ENCODE measurements at regions not wholly inside any gene's neighbourhood (a gene's known extent, or its start where the extent isn't known, plus 50 kb on each side); places are given as distances from the start of the nearest gene placed in this dataset.

GRCh38 chr4:163228648-163229047, 62.0 kb upstream of the NAF1 start:
- intact Hi-C loops (cut with micrococcal nuclease): no loop called here
- no peaks in the 10 kb centered on the region for H3K79me2 ChIP-seq (ENCODE audit: insufficient read depth, low read length)
- H3K36me3 ChIP-seq (ENCODE audit: control insufficient read depth in 1 of 2, insufficient read depth in 2 of 2, low read length in 2 of 2): no peaks in the 10 kb centered on the region
- CTCF ChIA-PET: no interaction called here
- no peak for DNase-seq (ENCODE audit: low read depth, low spot score)
- H3K9ac ChIP-seq (ENCODE audit: low read length): no peak overlapping the region
- H4K20me1 ChIP-seq (ENCODE audit: insufficient read depth): no peaks in the 10 kb centered on the region
- H3K27ac ChIP-seq (ENCODE audit: low read depth, low read length): no peak overlapping the region
- POLR2A ChIA-PET: no interaction called here
- RAD21 ChIA-PET (ENCODE audit: low non-redundant PET in 1 of 2, low total read pairs in 2 of 2, uncharacterized antibody in 2 of 2, unreplicated experiment in 2 of 2): no interaction called here
- H3K4me3 ChIP-seq (replicated peaks in 1 of 2; ENCODE audit: low read depth in 1 of 2, low read length in 2 of 2): no peak overlapping the region
- ATAC-seq: no peak
- no peak for TF ChIP-seq ATF3 (IDR thresholded peaks at IDR 0.05)
- no peak for TF ChIP-seq SIN3A (IDR thresholded peaks at IDR 0.05; ENCODE audit: low read depth)
- no peak for TF ChIP-seq EZH2 (IDR thresholded peaks at IDR 0.05)
- TF ChIP-seq EZH2phosphoT487 (IDR thresholded peaks at IDR 0.05; ENCODE audit: borderline replicate concordance): no peak
- no peak for TF ChIP-seq YY1 (IDR thresholded peaks at IDR 0.05; ENCODE audit: extremely low read depth, insufficient replicate concordance, low read depth, low read length)
- no peak for TF ChIP-seq SP1 (IDR thresholded peaks at IDR 0.05; ENCODE audit: low read depth)
- TF ChIP-seq MAX (IDR thresholded peaks at IDR 0.05): no peak
- TF ChIP-seq, protein P1, sequence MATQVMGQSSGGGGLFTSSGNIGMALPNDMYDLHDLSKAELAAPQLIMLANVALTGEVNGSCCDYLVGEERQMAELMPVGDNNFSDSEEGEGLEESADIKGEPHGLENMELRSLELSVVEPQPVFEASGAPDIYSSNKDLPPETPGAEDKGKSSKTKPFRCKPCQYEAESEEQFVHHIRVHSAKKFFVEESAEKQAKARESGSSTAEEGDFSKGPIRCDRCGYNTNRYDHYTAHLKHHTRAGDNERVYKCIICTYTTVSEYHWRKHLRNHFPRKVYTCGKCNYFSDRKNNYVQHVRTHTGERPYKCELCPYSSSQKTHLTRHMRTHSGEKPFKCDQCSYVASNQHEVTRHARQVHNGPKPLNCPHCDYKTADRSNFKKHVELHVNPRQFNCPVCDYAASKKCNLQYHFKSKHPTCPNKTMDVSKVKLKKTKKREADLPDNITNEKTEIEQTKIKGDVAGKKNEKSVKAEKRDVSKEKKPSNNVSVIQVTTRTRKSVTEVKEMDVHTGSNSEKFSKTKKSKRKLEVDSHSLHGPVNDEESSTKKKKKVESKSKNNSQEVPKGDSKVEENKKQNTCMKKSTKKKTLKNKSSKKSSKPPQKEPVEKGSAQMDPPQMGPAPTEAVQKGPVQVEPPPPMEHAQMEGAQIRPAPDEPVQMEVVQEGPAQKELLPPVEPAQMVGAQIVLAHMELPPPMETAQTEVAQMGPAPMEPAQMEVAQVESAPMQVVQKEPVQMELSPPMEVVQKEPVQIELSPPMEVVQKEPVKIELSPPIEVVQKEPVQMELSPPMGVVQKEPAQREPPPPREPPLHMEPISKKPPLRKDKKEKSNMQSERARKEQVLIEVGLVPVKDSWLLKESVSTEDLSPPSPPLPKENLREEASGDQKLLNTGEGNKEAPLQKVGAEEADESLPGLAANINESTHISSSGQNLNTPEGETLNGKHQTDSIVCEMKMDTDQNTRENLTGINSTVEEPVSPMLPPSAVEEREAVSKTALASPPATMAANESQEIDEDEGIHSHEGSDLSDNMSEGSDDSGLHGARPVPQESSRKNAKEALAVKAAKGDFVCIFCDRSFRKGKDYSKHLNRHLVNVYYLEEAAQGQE (IDR thresholded peaks at IDR 0.05; ENCODE audit: low read depth): no peak
- TF ChIP-seq CEBPB (IDR thresholded peaks at IDR 0.05; ENCODE audit: low read depth): no peak
- no peak for TF ChIP-seq CBX3 (IDR thresholded peaks at IDR 0.05; ENCODE audit: low read depth)
- TF ChIP-seq POLR2A (IDR thresholded peaks at IDR 0.05; ENCODE audit: borderline replicate concordance, extremely low read depth, insufficient read depth, insufficient read length): no peak
- no peak for TF ChIP-seq FOSL1 (IDR thresholded peaks at IDR 0.05; ENCODE audit: low read depth)
- no peak for TF ChIP-seq ZNF274 (IDR thresholded peaks at IDR 0.05; ENCODE audit: low read depth, low read length)
- TF ChIP-seq, protein P2, sequence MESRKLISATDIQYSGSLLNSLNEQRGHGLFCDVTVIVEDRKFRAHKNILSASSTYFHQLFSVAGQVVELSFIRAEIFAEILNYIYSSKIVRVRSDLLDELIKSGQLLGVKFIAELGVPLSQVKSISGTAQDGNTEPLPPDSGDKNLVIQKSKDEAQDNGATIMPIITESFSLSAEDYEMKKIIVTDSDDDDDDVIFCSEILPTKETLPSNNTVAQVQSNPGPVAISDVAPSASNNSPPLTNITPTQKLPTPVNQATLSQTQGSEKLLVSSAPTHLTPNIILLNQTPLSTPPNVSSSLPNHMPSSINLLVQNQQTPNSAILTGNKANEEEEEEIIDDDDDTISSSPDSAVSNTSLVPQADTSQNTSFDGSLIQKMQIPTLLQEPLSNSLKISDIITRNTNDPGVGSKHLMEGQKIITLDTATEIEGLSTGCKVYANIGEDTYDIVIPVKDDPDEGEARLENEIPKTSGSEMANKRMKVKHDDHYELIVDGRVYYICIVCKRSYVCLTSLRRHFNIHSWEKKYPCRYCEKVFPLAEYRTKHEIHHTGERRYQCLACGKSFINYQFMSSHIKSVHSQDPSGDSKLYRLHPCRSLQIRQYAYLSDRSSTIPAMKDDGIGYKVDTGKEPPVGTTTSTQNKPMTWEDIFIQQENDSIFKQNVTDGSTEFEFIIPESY (IDR thresholded peaks at IDR 0.05; ENCODE audit: extremely low read depth, insufficient replicate concordance, low read length): no peak
- H3K9me2 ChIP-seq (ENCODE audit: insufficient read depth): no peaks in the 10 kb centered on the region
- no peaks in the 10 kb centered on the region for H3K9me3 ChIP-seq (ENCODE audit: control insufficient read depth in 1 of 2, insufficient read depth in 1 of 2, low read depth in 1 of 2, low read length in 2 of 2)
- no peaks in the 10 kb centered on the region for H3K4me1 ChIP-seq (ENCODE audit: control insufficient read depth in 1 of 2, insufficient read depth in 2 of 2, low read length in 2 of 2)
- no TSS peak for BruUV-seq (replicated peaks)
- no peaks in the 10 kb centered on the region for H3K27me3 ChIP-seq (ENCODE audit: insufficient read depth, low read length)
- no peak overlapping the region for H2AFZ ChIP-seq (ENCODE audit: low read depth, low read length, poor library complexity, severe bottlenecking)
- no peak overlapping the region for H3K4me2 ChIP-seq (ENCODE audit: low read length)

Measured in HCT116 (cell line).